ENCODE measurements at regions not wholly inside any gene's neighbourhood (a gene's known extent, or its start where the extent isn't known, plus 50 kb on each side); places are given as distances from the start of the nearest gene placed in this dataset.

- no peak for DNase-seq (ENCODE audit: low spot score)
- no peak for TF ChIP-seq EZH2phosphoT487 (IDR thresholded peaks at IDR 0.05; ENCODE audit: borderline replicate concordance, low read depth, low read length)
- TF ChIP-seq CTCF (conservative IDR thresholded peaks at IDR 0.05; ENCODE audit: low read length): no peak
- H4K20me1 ChIP-seq (ENCODE audit: insufficient read depth, low read length): no peaks in the 10 kb centered on the region
- no peaks in the 10 kb centered on the region for H3K79me2 ChIP-seq (ENCODE audit: insufficient read depth, low read depth, low read length)
- no peaks in the 10 kb centered on the region for H3K36me3 ChIP-seq (ENCODE audit: insufficient read depth, low read length)
- no peaks in the 10 kb centered on the region for H3K9me2 ChIP-seq (ENCODE audit: insufficient read depth, low read length)
- CTCF ChIA-PET (ENCODE audit: unreplicated experiment): no interaction called here
- H3K9me3 ChIP-seq (ENCODE audit: low read length): no peaks in the 10 kb centered on the region
- intact Hi-C loops (cut with micrococcal nuclease; ENCODE audit: unreplicated experiment): no loop called here
- H3K27ac ChIP-seq (ENCODE audit: low read depth, low read length, poor library complexity, severe bottlenecking): no peak overlapping the region
- no peaks in the 10 kb centered on the region for H3K4me1 ChIP-seq (ENCODE audit: insufficient read depth, low read length, poor library complexity, severe bottlenecking)
- POLR2A ChIA-PET: no interaction called here
- H2AFZ ChIP-seq (ENCODE audit: low read length): no peak overlapping the region
- no peak overlapping the region for H3K4me3 ChIP-seq (ENCODE audit: low read depth, low read length, poor library complexity, severe bottlenecking)
- H3K4me2 ChIP-seq (ENCODE audit: low read length): no peak overlapping the region
- no TSS peak for BruUV-seq (replicated peaks)
These were observed 153.4 kb upstream of the CHRM3 start for GRCh38 chr1:239232921-239233320.

GRCh38 chr1:239228451-239228850, 157.9 kb upstream of the CHRM3 start:
- no peaks in the 10 kb centered on the region for H3K9me3 ChIP-seq (ENCODE audit: low read length)
- no peak overlapping the region for H2AFZ ChIP-seq (ENCODE audit: low read length)
- intact Hi-C loops (cut with micrococcal nuclease; ENCODE audit: unreplicated experiment): no loop called here
- ChIA-PET POLR2A (no interaction called here), CTCF (ENCODE audit: unreplicated experiment) (no interaction called here)
- H3K4me1 ChIP-seq (ENCODE audit: insufficient read depth, low read length, poor library complexity, severe bottlenecking): no peaks in the 10 kb centered on the region
- no peak overlapping the region for H3K4me2 ChIP-seq (ENCODE audit: low read length)
- no peaks in the 10 kb centered on the region for H3K9me2 ChIP-seq (ENCODE audit: insufficient read depth, low read length)
- H3K4me3 ChIP-seq (ENCODE audit: low read depth, low read length, poor library complexity, severe bottlenecking): no peak overlapping the region
- BruUV-seq (replicated peaks): no TSS peak
- no peaks in the 10 kb centered on the region for H4K20me1 ChIP-seq (ENCODE audit: insufficient read depth, low read length)
- no peak for DNase-seq (ENCODE audit: low spot score)
- TF ChIP-seq EZH2phosphoT487 (IDR thresholded peaks at IDR 0.05; ENCODE audit: borderline replicate concordance, low read depth, low read length) (no peak), CTCF (conservative IDR thresholded peaks at IDR 0.05; ENCODE audit: low read length) (no peak)
- H3K27ac ChIP-seq (ENCODE audit: low read depth, low read length, poor library complexity, severe bottlenecking): no peak overlapping the region
- H3K79me2 ChIP-seq (ENCODE audit: insufficient read depth, low read depth, low read length): no peaks in the 10 kb centered on the region
- no peaks in the 10 kb centered on the region for H3K36me3 ChIP-seq (ENCODE audit: insufficient read depth, low read length)

GRCh38 chr1:239225396-239225795, 161.0 kb upstream of the CHRM3 start:
- no peaks in the 10 kb centered on the region for H3K36me3 ChIP-seq (ENCODE audit: insufficient read depth, low read length)
- no peaks in the 10 kb centered on the region for H3K79me2 ChIP-seq (ENCODE audit: insufficient read depth, low read depth, low read length)
- intact Hi-C loops (cut with micrococcal nuclease; ENCODE audit: unreplicated experiment): no loop called here
- no peak overlapping the region for H3K4me3 ChIP-seq (ENCODE audit: low read depth, low read length, poor library complexity, severe bottlenecking)
- no peaks in the 10 kb centered on the region for H3K9me2 ChIP-seq (ENCODE audit: insufficient read depth, low read length)
- no peak for DNase-seq (ENCODE audit: low spot score)
- ChIA-PET POLR2A (no interaction called here), CTCF (ENCODE audit: unreplicated experiment) (no interaction called here)
- H4K20me1 ChIP-seq (ENCODE audit: insufficient read depth, low read length): no peaks in the 10 kb centered on the region
- H3K27ac ChIP-seq (ENCODE audit: low read depth, low read length, poor library complexity, severe bottlenecking): no peak overlapping the region
- H3K4me2 ChIP-seq (ENCODE audit: low read length): no peak overlapping the region
- no peaks in the 10 kb centered on the region for H3K4me1 ChIP-seq (ENCODE audit: insufficient read depth, low read length, poor library complexity, severe bottlenecking)
- H3K9me3 ChIP-seq (ENCODE audit: low read length): 0 out of 2 replicates have a peak, but pooled peaks cover 4% of the 10 kb centered on the region
- BruUV-seq (replicated peaks): no TSS peak
- no peak overlapping the region for H2AFZ ChIP-seq (ENCODE audit: low read length)
- no peak for TF ChIP-seq CTCF (conservative IDR thresholded peaks at IDR 0.05; ENCODE audit: low read length)
- TF ChIP-seq EZH2phosphoT487 (IDR thresholded peaks at IDR 0.05; ENCODE audit: borderline replicate concordance, low read depth, low read length): no peak

All from OCI-LY7 (cell line).